GM12878 (cell line): ENCODE measurements at regions not wholly inside any gene's neighbourhood (a gene's known extent, or its start where the extent isn't known, plus 50 kb on each side); places are given as distances from the start of the nearest gene placed in this dataset.

Source experiments
- BHLHE40 ChIP-seq, 2 experiments: fragments of 450-650 bp in 1 of 2; IDR thresholded peaks; 2 replicates each; pipeline ENCODE4 v1.6.1; 2011 to 2017; ENCODE audit warnings: low read depth in 2 of 2, borderline replicate concordance in 1 of 2, improper control_type of control experiment in 1 of 2, low read length in 1 of 2, mild to moderate bottlenecking in 1 of 2
- CREM ChIP-seq: IDR thresholded peaks from 2 replicates; pipeline ENCODE4 v1.6.1; 2014; ENCODE audit warnings: antibody characterized with exemption, low read depth
- CTCF ChIP-seq, 3 experiments: IDR thresholded peaks in 2 of 3; conservative IDR thresholded peaks in 1 of 3; 2 replicates each; pipeline ENCODE4 v1.5.1; 2011; ENCODE audit warnings: low read depth in 3 of 3, low read length in 3 of 3, mild to moderate bottlenecking in 3 of 3, control low read depth in 2 of 3, moderate library complexity in 2 of 3, inconsistent platforms in 1 of 3, mixed read lengths in 1 of 3; ENCODE audit not compliant: control insufficient read depth in 2 of 3, insufficient read depth in 1 of 3; ENCODE audit errors: extremely low read depth in 1 of 3
- HDGF ChIP-seq: fragments of 450-650 bp; IDR thresholded peaks from 2 replicates; pipeline ENCODE4 v1.6.1; 2016; ENCODE audit warnings: antibody characterized with exemption
- MAX ChIP-seq: IDR thresholded peaks from 2 replicates; pipeline ENCODE4 v1.6.1; 2012; ENCODE audit warnings: low read depth, low read length, improper control_type of control experiment
- PAX8 ChIP-seq: fragments of 450-650 bp; IDR thresholded peaks from 2 replicates; pipeline ENCODE4 v1.6.1; 2017; ENCODE audit warnings: mild to moderate bottlenecking, moderate library complexity
- PKNOX1 ChIP-seq: fragments of 450-650 bp; IDR thresholded peaks from 2 replicates; pipeline ENCODE4 v1.6.1; 2016; ENCODE audit warnings: mild to moderate bottlenecking
- RAD21 ChIP-seq: IDR thresholded peaks from 2 replicates; pipeline ENCODE4 v1.6.1; 2011; ENCODE audit warnings: mild to moderate bottlenecking, low read depth, low read length, moderate library complexity; ENCODE audit not compliant: insufficient read depth
- REST ChIP-seq: IDR thresholded peaks from 2 replicates; pipeline ENCODE4 v1.6.1; 2012; ENCODE audit warnings: mild to moderate bottlenecking, low read depth, low read length
- TBL1XR1 ChIP-seq: IDR thresholded peaks from 2 replicates; pipeline ENCODE4 v1.6.1; 2012; ENCODE audit warnings: low read depth, low read length, improper control_type of control experiment
- USF2 ChIP-seq: IDR thresholded peaks from 2 replicates; pipeline ENCODE4 v1.6.1; 2011; ENCODE audit warnings: low read depth, low read length, improper control_type of control experiment, borderline replicate concordance
- ZBTB11 ChIP-seq: fragments of 450-650 bp; formaldehyde crosslinking; IDR thresholded peaks from 2 replicates; pipeline ENCODE4 v1.5.0; 2022; ENCODE audit warnings: mild to moderate bottlenecking, missing genetic modification characterization
- ZNF274 ChIP-seq: IDR thresholded peaks from one replicate; pipeline ENCODE4 v1.8.0; 2011; ENCODE audit not compliant: insufficient read length, insufficient read depth

- TF ChIP-seq PAX8, result no peak
- TF ChIP-seq ZBTB11 (CRISPR knock-in tag), result no peak
- no peak for TF ChIP-seq ZNF274
- no peak for TF ChIP-seq MAX
- no peak for TF ChIP-seq CTCF (IDR thresholded peaks at IDR 0.05 in 2 of 3, conservative IDR thresholded peaks at IDR 0.05 in 1 of 3; ENCODE audit: control insufficient read depth in 2 of 3, extremely low read depth in 1 of 3, insufficient read depth in 1 of 3, low read depth in 3 of 3, low read length in 3 of 3)
- no peak for TF ChIP-seq PKNOX1
- no peak for TF ChIP-seq REST
- no peak for TF ChIP-seq USF2
- TF ChIP-seq BHLHE40 (IDR thresholded peaks at IDR 0.05; ENCODE audit: borderline replicate concordance in 1 of 2, low read depth in 2 of 2, low read length in 1 of 2), result no peak
- no peak for TF ChIP-seq CREM
- no peak for TF ChIP-seq TBL1XR1
- TF ChIP-seq RAD21, result no peak
- TF ChIP-seq HDGF, result no peak
Measured at GRCh38 chr1:208595745-208596144, 351.6 kb upstream of the PLXNA2 start.
